B cell (primary cell): ENCODE measurements at regions not wholly inside any gene's neighbourhood (a gene's known extent, or its start where the extent isn't known, plus 50 kb on each side); places are given as distances from the start of the nearest gene placed in this dataset.

Experiments
- ATAC-seq: fragments of 200-7000 bp; cut with Tn5 transposase; one replicate; pipeline ENCODE4 v1.10.0; 2021; ENCODE audit warnings: low read depth, mild to moderate bottlenecking, moderate number of reproducible peaks, moderate library complexity
- CTCF ChIA-PET: fragments of 350-600 bp; sonication (Branson Sonifier 250); formaldehyde crosslinking; loops from one replicate; lab custom pipeline; 2021; ENCODE audit warnings: antibody characterized with exemption, inconsistent platforms; lab: Charles Lee
- POLR2A ChIA-PET: fragments of 350-600 bp; sonication (Branson Sonifier 250); formaldehyde crosslinking; loops from one replicate; lab custom pipeline; 2021; ENCODE audit warnings: antibody characterized with exemption; lab: Charles Lee
- DNase-seq: peaks from one replicate; pipeline ENCODE4 v3.0.0; 2013
- H2AFZ ChIP-seq: 2 replicates; pipeline ENCODE4 v1.6.1; 2012; ENCODE audit warnings: mild to moderate bottlenecking, low read depth, low read length; ENCODE audit not compliant: insufficient read depth, poor library complexity, severe bottlenecking
- H3K27ac ChIP-seq, 2 donors: 1 replicate in 1 of 2; 2 replicates in 1 of 2; pipeline ENCODE4 v1.5.1; 2012 to 2013; ENCODE audit warnings: low read length in 2 of 2, mild to moderate bottlenecking in 2 of 2, moderate library complexity in 1 of 2
- H3K27me3 ChIP-seq, 4 experiments: fragments of 200-600 bp in 1 of 4; sonication (generic) in 1 of 4; replicated peaks in 1 of 4; 1 replicate in 2 of 4; 2 replicates in 2 of 4; pipeline versions ENCODE4 v1.6.1 to v1.7.0; 2013 to 2016; ENCODE audit warnings: low read length in 3 of 4, mild to moderate bottlenecking in 2 of 4, mixed read lengths in 1 of 4, moderate library complexity in 1 of 4; ENCODE audit not compliant: insufficient read depth in 4 of 4, control insufficient read depth in 3 of 4; ENCODE audit errors: control extremely low read depth in 1 of 4
- H3K36me3 ChIP-seq, 2 experiments: replicated peaks in 1 of 2; 1 replicate in 1 of 2; 2 replicates in 1 of 2; pipeline versions ENCODE4 v1.6.1 to v1.7.1; 2013; ENCODE audit warnings: low read length in 1 of 2; ENCODE audit not compliant: insufficient read depth in 2 of 2, control insufficient read depth in 1 of 2; ENCODE audit errors: control extremely low read depth in 1 of 2, extremely low read depth in 1 of 2
- H3K4me1 ChIP-seq, 2 donors: fragments of 200-600 bp in 1 of 2; sonication (generic) in 1 of 2; 1 replicate in 1 of 2; 2 replicates in 1 of 2; pipeline versions ENCODE4 v1.5.1 to v1.6.1; 2013 to 2017; ENCODE audit warnings: low read length in 2 of 2; ENCODE audit not compliant: control insufficient read depth in 2 of 2, insufficient read depth in 2 of 2
- H3K4me2 ChIP-seq: replicated peaks from 2 replicates; pipeline ENCODE3; 2012; ENCODE audit warnings: mild to moderate bottlenecking, low read depth, low read length; ENCODE audit not compliant: poor library complexity, severe bottlenecking
- H3K4me3 ChIP-seq, 5 experiments: fragments of 200-600 bp in 1 of 5; sonication (generic) in 1 of 5; 1 replicate in 3 of 5; 2 replicates in 2 of 5; pipeline versions ENCODE4 v1.5.1 to v1.7.0; 2011 to 2016; ENCODE audit warnings: low read length in 4 of 5, mild to moderate bottlenecking in 4 of 5, low read depth in 2 of 5, control low read depth in 1 of 5, moderate library complexity in 1 of 5; ENCODE audit not compliant: insufficient read depth in 1 of 5; ENCODE audit errors: control extremely low read depth in 1 of 5, extremely low read depth in 1 of 5
- H3K79me2 ChIP-seq: fragments of 200-600 bp; sonication (generic); one replicate; pipeline ENCODE4 v1.6.0; 2016; ENCODE audit warnings: low read length; ENCODE audit not compliant: control insufficient read depth, insufficient read depth
- H3K9ac ChIP-seq: fragments of 200-600 bp; sonication (generic); 2 replicates; pipeline ENCODE4 v1.6.1; 2017; ENCODE audit warnings: mild to moderate bottlenecking, low read length, moderate library complexity
- H3K9me3 ChIP-seq, 3 donors: one replicate each; pipeline versions ENCODE4 v1.6.1 to v1.7.1; 2013; ENCODE audit warnings: low read length in 2 of 3; ENCODE audit not compliant: control insufficient read depth in 2 of 3, insufficient read depth in 1 of 3; ENCODE audit errors: control extremely low read depth in 1 of 3
- H4K20me1 ChIP-seq: 2 replicates; pipeline ENCODE4 v1.6.0; 2012; ENCODE audit warnings: mild to moderate bottlenecking, low read length; ENCODE audit not compliant: insufficient read depth, control insufficient read depth, poor library complexity, severe bottlenecking
- H3K27ac Mint-ChIP-seq: one replicate; pipeline ENCODE4 v1.8.0; 2021; ENCODE audit warnings: mixed read lengths
- H3K27me3 Mint-ChIP-seq: one replicate; pipeline ENCODE4 v1.8.0; 2021; ENCODE audit warnings: mixed read lengths
- H3K4me1 Mint-ChIP-seq: one replicate; pipeline ENCODE4 v1.8.0; 2021; ENCODE audit warnings: mixed read lengths
- H3K4me3 Mint-ChIP-seq: one replicate; pipeline ENCODE4 v1.8.0; 2021; ENCODE audit warnings: mixed read lengths
- H3K9me3 Mint-ChIP-seq: one replicate; pipeline ENCODE4 v1.8.0; 2022; ENCODE audit warnings: mixed read lengths; ENCODE audit not compliant: insufficient read depth
- CTCF ChIP-seq: fragments of 200-600 bp; IDR thresholded peaks from one replicate; pipeline ENCODE4 v1.8.0; 2022; ENCODE audit warnings: antibody characterized with exemption, mild to moderate bottlenecking
- EZH2 ChIP-seq: IDR thresholded peaks from 2 replicates; pipeline ENCODE4 v1.6.1; 2012; ENCODE audit warnings: borderline replicate concordance, low read depth, mild to moderate bottlenecking, moderate library complexity, low read length; ENCODE audit not compliant: insufficient read depth, poor library complexity, severe bottlenecking
- WGBS: methylation state at CpG from one replicate; pipeline ENCODE4 v1.1.5; 2013; ENCODE audit warnings: missing lambda C conversion rate; ENCODE audit not compliant: insufficient coverage; 5-methylcytosine and 5-hydroxymethylcytosine counted together
- intact Hi-C: fragments of 100-400 bp; cut with micrococcal nuclease; formaldehyde crosslinking; loops from one replicate; pipeline ENCODE4 v1.10.0; 2022

- H2AFZ ChIP-seq, result no peak overlapping the region
- H3K9ac ChIP-seq, result no peak overlapping the region
- no peaks in the 10 kb centered on the region for H3K9me3 Mint-ChIP-seq
- no peak overlapping the region for H3K27ac Mint-ChIP-seq
- H4K20me1 ChIP-seq, result no peaks in the 10 kb centered on the region
- ChIA-PET POLR2A (no interaction called here), CTCF (no interaction called here)
- no peaks in the 10 kb centered on the region for H3K9me3 ChIP-seq
- WGBS, result 47% methylated on average over 4 of the region's 4 CpGs
- H3K27ac ChIP-seq, result no peak overlapping the region
- H3K27me3 Mint-ChIP-seq, result peaks cover 35% of the 10 kb centered on the region
- H3K4me3 Mint-ChIP-seq, result no peak overlapping the region
- H3K36me3 ChIP-seq, result no peaks in the 10 kb centered on the region
- H3K4me2 ChIP-seq, result no peak overlapping the region
- intact Hi-C loops, result no loop called here
- DNase-seq, result no peak
- no peaks in the 10 kb centered on the region for H3K4me1 Mint-ChIP-seq
- no peak overlapping the region for H3K4me3 ChIP-seq
- no peak for ATAC-seq
- no peaks in the 10 kb centered on the region for H3K79me2 ChIP-seq
- TF ChIP-seq CTCF, result no peak
- TF ChIP-seq EZH2, result no peak
- H3K27me3 ChIP-seq, result no peaks in the 10 kb centered on the region
- no peaks in the 10 kb centered on the region for H3K4me1 ChIP-seq
These were observed 136.1 kb upstream of the CDYL start for GRCh38 chr6:4640139-4640538.

GRCh38 chr6:4638641-4639040, 137.6 kb upstream of the CDYL start:
- Mint-ChIP-seq H3K27ac (no peak overlapping the region), H3K9me3 (no peaks in the 10 kb centered on the region), H3K4me1 (no peaks in the 10 kb centered on the region), H3K4me3 (no peak overlapping the region), H3K27me3 (peaks cover 34% of the 10 kb centered on the region)
- TF ChIP-seq EZH2 (no peak), CTCF (no peak)
- no peaks in the 10 kb centered on the region for H3K4me1 ChIP-seq
- no peaks in the 10 kb centered on the region for H3K36me3 ChIP-seq
- H3K9me3 ChIP-seq, result no peaks in the 10 kb centered on the region
- no peak overlapping the region for H3K27ac ChIP-seq
- ChIA-PET CTCF (no interaction called here), POLR2A (no interaction called here)
- no peaks in the 10 kb centered on the region for H3K27me3 ChIP-seq
- no peak overlapping the region for H2AFZ ChIP-seq
- H3K79me2 ChIP-seq, result no peaks in the 10 kb centered on the region
- ATAC-seq (no peak), DNase-seq (no peak)
- H3K9ac ChIP-seq, result no peak overlapping the region
- H3K4me3 ChIP-seq, result no peak overlapping the region
- no CpG with 5 or more reads among the region's 1 CpG for WGBS
- intact Hi-C loops, result no loop called here
- H3K4me2 ChIP-seq, result no peak overlapping the region
- H4K20me1 ChIP-seq, result no peaks in the 10 kb centered on the region
